Activated CD4-positive, alpha-beta T cell treated with anti-CD3 and anti-CD28 coated beads, Interleukin-2, amount 50 U/mL, for 16 hours (primary cell): ENCODE measurements at regions not wholly inside any gene's neighbourhood (a gene's known extent, or its start where the extent isn't known, plus 50 kb on each side); places are given as distances from the start of the nearest gene placed in this dataset.
"Not testable (repeated sequence)": the region's sequence is repeated elsewhere in the genome, so short reads cannot be mapped to it uniquely, and the experiment has no call there.

Experiments
- DNase-seq: peaks from one replicate; pipeline ENCODE4 v3.0.0-alpha.2; 2020

DNA sequence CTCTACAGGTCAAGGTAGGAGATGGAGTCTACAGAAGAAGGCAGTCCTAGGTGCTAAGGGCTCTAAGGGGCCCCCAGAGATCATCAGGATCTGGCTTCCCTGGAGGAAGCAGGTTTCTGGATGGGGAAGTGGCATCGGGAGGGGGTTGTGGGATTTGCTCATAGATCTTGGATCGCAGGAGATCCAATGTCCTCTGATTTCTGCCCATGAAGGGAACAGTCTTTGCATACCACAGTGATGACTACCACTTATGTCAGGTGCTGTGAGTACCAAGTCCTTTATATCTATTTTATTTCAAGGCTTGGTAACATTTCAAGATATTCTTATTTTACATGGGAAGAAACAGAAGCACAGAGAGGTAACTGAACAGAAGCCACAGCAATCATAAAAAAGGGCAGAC, 164.0 kb downstream of the RGS9 start:
- DNase-seq, result no peak

DNA sequence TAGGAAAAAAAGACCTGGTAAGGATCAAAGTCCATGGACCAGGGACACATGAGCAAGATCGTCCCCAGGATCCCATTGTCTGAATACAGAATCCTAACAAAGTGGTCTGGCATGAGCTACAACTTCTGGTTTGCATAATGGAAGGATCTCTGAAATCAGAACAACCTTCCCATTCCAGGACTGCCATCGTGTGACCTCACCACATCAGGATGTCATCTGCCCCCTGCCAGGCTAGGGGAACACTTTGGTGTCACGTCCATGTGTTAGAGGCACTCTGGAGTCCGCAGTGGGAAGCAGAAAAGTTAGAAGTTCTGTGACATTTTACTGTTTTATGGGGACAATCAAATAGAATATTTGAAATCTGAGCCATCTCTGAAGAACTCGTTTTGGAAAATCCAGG, 160.7 kb downstream of the RGS9 start:
- no peak for DNase-seq

DNA sequence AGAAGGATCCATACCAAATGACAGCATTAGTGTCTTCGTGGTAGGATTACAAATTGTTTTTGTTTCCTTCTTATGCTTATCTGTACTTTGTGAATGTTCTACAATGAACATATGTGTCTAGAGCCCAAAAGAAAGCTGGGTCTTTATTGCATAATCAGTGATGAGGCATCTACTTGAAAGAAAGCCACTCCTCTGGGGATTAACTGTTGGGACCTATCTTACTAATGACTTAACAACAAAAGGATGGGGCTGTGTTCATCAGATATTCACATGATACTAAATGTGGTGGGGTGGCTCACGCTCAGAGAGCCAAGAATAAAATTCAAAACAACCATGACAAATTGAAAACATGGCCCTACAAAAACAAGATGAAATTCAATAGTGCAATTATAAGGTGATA, 160.2 kb downstream of the RGS9 start:
- no peak for DNase-seq

DNA sequence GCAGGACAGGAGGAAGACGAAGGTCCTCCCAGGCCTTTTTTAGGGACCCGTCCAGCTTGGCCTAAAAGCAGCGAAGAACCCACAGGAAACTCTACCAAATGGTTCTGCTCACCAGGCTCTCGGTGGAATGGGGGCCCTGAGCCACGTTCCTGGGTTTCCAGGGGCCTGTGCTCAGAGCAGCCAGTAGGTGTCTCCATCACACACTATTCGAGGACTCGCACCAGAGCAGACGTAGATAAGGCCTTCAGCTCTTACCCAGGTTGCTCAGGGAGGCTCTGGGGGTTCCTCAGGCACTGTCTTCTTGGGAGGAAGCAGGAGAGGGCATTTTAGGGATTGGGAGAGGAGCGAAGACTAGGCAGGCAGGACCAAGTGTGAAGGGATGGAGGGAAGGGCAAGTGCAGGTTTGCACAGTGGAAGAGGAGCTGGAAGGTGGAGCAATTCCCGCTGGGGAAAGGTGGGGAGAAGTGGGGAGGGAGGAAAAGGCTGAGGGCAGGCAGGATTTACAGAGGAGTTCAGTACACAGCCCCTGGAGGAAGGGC, 157.1 kb downstream of the RGS9 start:
- DNase-seq, result peak; percentile 66

DNA sequence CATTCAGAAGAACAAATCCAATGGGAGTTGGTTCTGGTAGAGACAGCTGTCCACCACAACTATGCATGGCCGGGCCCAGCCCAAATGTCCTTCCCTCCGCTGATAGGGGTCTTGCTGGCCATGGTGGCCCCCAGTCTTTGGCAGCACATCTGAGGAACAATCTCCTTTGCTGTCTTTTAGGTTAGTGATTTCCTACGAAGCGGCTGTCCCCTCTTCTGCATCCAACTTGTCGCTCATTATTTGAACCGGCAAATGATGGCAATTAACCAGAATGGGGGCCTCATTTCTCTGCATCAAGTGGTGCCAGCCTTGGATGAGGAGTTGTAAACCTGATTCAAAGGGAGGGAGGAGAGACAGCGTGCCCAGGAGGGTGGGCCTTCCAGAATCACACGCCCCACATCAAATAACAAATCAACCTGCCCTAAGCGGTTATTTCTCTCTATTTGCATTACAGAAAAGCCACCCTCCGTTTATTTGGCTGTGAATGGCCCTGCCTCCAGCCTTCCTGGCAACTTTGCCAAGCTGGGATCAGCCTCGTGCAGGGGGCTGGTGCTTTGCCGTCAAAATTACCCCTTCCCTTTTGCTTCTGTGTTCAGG, 156.5 kb downstream of the RGS9 start:
- no peak for DNase-seq

DNA sequence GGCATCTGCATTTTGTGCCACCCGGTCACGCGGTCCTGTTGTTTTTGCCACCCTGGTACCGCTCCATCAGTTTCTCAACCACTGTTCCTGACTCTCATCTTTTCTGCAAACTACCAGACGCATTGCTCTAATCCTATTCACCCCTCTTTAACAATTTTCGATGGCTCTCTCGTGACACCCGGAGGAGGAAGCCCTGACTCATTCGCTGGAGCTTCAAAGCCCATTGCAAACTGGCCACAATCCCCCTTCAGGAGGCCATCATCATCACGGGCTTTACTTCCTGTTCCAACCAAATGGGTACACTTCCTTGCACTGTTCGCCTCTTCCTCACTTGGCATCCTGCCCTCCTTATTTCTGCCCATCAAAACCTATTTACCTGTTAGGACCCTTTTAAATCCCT, 155.3 kb downstream of the RGS9 start:
- no peak for DNase-seq

DNA sequence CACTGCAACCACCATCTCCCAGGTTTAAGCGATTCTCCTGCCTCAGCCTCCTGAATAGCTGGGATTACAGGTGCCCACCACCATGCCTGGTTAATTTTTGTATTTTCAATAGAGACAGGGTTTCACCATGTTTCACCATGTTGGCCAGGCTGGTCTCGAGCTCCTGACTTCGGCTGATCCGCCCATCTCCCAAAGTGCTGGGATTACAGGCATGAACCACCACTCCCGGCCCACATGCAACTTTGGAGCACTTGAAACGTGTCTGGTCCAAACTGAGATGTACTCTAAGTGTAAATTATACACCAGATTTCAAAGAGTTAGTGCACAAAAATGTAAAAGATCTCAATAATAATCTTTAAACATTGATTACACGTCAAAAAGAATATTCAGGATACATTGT, 154.1 kb downstream of the RGS9 start:
- not testable (repeated sequence) for DNase-seq

DNA sequence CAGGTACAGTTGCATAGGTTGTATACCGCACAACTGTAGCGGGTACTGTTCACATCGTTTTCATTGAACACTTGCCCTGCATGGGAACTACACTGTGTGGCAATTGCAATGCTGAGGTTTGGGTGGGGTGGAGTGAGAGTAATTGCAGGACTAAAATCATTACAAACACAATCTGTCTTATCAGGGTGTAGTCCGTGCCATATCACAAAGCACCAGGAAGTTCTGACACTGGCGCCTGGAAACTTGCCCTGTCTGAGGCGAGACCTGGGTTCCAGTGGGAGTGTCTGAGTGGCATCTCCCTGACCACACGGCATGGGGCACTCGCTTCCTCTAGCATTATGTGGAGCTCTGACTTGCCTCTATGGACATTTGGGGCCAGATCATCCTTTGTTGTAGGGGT, 153.4 kb downstream of the RGS9 start:
- DNase-seq, result no peak

DNA sequence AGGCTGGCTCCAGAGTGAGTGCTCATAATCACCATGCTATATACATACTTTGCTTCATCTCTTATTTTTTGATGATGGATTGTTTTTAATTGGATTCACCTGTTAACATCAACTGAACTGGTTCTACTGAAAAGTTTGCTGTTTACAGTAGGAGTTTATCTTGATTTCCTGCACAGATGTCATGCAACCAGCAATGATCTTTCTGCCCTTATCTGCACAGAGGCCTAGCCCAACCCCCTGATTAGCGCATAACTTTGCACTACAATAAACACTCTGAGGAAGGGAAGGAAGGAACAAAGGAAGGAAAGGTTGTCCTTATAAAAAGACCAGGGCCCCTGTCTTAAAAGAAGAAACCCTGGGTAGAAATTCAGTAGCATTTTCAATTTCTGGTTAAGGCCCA, 152.9 kb downstream of the RGS9 start:
- no peak for DNase-seq

DNA sequence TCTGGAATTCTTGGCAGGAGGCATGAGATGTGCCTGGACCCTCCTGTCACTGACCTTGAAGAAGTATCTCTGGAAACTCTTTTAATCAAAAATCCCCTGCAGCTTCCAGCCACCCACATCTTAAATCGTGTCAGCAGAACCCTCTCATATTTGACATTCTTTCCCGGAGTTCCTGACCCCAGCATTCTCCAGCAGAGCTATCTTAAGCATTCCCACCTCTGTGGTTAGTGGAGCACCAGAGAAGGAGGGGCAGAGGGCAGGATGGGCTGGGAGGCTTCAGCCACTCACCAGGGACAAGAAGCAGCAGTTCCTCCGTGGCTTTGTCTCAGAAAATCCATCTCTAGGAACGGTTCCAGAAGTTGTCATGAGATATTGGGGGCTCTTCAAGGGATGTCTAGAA, 149.9 kb downstream of the RGS9 start:
- DNase-seq, result no peak

DNA sequence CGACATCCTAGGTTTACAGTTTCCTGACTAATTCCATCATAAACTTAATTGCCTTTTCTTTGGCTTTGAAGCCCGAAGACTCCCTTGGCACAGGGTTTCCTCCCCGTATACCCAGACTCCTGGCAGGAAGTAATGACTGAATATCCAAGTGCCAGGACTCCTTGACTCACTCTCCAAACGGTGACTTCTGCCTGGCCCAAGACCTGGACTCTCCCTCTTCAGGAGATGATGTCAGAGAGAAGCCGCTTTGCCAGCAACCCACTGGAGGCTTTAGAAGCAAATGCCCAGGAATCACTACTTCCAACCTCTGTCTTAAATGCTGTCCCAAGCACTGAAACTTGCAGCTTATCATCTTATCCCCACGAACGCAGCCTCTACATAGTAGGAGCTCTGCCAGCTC, 146.5 kb downstream of the RGS9 start:
- DNase-seq, result no peak

DNA sequence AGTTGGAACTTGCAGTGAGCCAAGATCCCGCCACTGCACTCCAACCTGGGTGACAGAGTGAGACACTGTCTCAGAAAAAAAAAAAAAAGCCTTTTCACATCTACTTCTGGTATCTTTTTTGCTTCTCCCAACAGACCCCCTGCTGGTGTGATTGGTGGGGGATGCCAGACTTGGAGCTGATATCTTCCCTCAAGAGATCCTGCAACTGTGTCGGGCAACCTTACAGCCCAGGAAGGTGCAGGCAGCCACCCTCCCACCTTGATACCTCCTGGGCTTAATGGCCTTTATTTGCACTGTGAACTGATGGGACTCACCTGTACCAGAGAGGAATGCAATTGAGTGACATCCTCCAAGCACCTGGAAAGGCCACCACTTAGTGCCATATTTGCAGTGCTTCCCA, 142.3 kb downstream of the RGS9 start:
- no peak for DNase-seq

DNA sequence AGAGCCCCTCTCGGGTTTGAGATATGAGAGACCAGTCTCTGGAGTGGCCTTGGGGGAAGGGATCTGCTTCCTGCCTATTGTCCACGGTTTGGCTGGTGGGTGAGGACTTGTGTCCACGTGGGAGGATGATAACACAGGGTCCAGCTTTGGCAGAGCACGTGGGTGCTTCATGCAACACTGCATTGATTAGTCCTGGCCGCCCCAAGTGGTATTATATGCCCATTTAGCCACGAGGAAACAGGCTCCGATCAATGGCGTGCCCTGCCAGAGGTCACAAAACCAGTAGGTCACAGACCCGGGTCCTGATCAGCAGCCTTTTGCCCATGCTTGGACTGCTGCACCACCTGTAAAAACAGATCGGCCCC, 141.6 kb downstream of the RGS9 start:
- no peak for DNase-seq

DNA sequence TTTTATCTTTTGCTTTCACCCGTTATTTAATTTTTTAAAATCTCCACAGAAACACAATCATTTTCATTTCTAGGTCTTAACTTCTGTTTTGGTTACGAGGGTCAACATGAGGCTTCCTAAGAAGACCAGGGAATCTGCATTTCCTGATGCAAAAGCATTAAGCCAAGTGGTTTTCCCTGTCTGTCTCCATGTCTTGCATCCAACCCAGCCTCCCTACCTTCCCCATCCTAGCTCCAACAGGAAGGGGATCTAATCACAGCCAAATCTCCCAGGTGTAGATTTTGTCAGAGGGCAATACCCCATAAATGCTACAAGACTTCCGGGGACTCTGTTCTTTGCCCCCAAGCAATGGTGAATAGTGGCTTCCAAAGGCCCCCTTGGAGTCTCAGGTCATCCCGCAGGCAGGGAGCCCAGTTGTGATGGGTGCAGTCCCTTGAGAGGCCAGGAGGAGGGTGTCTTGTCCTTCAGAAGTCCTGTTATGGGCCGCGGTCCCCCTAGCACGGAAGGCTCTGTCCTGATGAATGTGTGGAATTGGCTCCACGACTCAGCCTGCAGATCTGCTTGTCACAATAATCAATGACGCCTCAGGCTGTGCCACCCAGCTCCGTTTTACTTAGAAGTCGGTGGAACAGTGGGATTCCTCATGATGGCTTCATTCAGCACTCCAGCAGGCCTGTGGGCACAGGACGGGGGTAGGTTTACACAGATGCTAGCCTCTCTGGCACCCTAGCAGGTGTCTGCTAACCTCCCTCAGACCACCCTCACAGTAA, 141.1 kb downstream of the RGS9 start:
- peak; percentile 6 for DNase-seq

DNA sequence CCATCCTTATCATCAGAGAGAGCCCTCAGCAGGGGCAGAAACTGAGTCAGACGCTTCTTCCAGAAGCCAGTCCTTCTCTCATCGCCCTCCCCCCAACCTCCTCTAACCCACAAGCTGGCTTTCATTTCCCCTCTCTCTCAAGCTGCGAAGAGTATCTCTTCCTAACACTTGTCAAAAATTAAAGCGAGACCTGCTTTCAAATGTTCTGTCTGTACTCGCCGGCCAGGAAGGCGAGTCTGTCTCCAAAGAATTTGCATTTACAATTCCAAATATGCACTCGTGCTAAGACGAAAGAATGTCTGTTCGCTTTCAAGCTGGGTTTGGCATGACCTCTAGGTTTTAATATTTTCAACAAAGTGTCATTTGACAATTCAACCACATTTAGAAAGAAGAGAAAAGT, 140.4 kb downstream of the RGS9 start:
- no peak for DNase-seq
